Activated B cell treated with CpG ODN at 0.5 μM for 24 hours (primary cell): ENCODE measurements at regions not wholly inside any gene's neighbourhood (a gene's known extent, or its start where the extent isn't known, plus 50 kb on each side); places are given as distances from the start of the nearest gene placed in this dataset.

Experiments
- ATAC-seq: fragments of 200-7000 bp; cut with Tn5 transposase; one replicate; pipeline ENCODE4 v1.10.0; 2021; ENCODE audit warnings: low read depth, mild to moderate bottlenecking, moderate library complexity
- CTCF ChIA-PET: fragments of 350-600 bp; sonication (Branson Sonifier 250); formaldehyde crosslinking; loops from one replicate; lab custom pipeline; 2021; ENCODE audit warnings: antibody characterized with exemption; lab: Charles Lee
- POLR2A ChIA-PET: fragments of 350-600 bp; sonication (Branson Sonifier 250); formaldehyde crosslinking; loops from one replicate; lab custom pipeline; 2021; ENCODE audit warnings: antibody characterized with exemption; lab: Charles Lee
- DNase-seq: peaks from one replicate; pipeline ENCODE4 v3.0.0; 2022
- H3K27ac Mint-ChIP-seq: one replicate; pipeline ENCODE4 v1.8.0; 2020; ENCODE audit warnings: mixed read lengths
- H3K27me3 Mint-ChIP-seq: one replicate; pipeline ENCODE4 v1.8.0; 2021; ENCODE audit warnings: mixed read lengths
- H3K36me3 Mint-ChIP-seq: one replicate; pipeline ENCODE4 v1.8.0; 2021; ENCODE audit warnings: low read depth, mixed read lengths
- H3K4me1 Mint-ChIP-seq: one replicate; pipeline ENCODE4 v1.8.0; 2021; ENCODE audit warnings: mixed read lengths
- H3K4me3 Mint-ChIP-seq: one replicate; pipeline ENCODE4 v1.8.0; 2020; ENCODE audit warnings: mild to moderate bottlenecking, mixed read lengths
- H3K9me3 Mint-ChIP-seq: one replicate; pipeline ENCODE4 v1.8.0; 2020; ENCODE audit warnings: mixed read lengths
- CTCF ChIP-seq: fragments of 200-600 bp; IDR thresholded peaks from one replicate; pipeline ENCODE4 v1.8.0; 2022; ENCODE audit warnings: antibody characterized with exemption, mild to moderate bottlenecking
- intact Hi-C: fragments of 100-400 bp; cut with micrococcal nuclease; formaldehyde crosslinking; loops from one replicate; pipeline ENCODE4 v1.15.1; 2024

DNA sequence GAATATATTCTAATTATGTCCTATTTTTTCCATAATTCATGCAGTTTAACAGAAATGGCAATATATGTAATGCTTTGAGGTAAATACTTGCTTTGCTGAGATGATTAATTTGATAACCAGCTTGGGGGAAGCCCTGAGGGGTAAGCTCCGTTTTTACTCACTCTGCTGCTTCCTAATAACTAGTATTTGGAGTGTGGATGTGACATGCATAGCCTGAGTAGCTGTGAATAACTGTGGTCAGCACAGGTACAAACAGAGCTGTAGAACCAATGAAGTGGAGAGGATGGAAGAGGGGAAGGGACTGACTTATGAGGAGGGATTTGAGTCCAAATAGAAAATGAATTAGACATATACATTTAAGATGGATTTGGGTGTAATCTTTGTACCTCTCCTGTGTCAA, 1495.5 kb upstream of the DDX18 start:
- H3K4me1 Mint-ChIP-seq, result no peaks in the 10 kb centered on the region
- intact Hi-C loops, result no loop called here
- no peak for ATAC-seq
- no peaks in the 10 kb centered on the region for H3K27me3 Mint-ChIP-seq
- ChIA-PET POLR2A (no interaction called here), CTCF (interaction anchor here (0.9 kb wide), 1 partner anchor 26 kb away, joined by 4 read pairs; no protein-coding TSS in a partner anchor)
- no peaks in the 10 kb centered on the region for H3K36me3 Mint-ChIP-seq
- DNase-seq, result no peak
- H3K9me3 Mint-ChIP-seq, result peaks cover 6% of the 10 kb centered on the region
- H3K4me3 Mint-ChIP-seq, result no peak overlapping the region
- TF ChIP-seq CTCF, result no peak
- no peak overlapping the region for H3K27ac Mint-ChIP-seq

DNA sequence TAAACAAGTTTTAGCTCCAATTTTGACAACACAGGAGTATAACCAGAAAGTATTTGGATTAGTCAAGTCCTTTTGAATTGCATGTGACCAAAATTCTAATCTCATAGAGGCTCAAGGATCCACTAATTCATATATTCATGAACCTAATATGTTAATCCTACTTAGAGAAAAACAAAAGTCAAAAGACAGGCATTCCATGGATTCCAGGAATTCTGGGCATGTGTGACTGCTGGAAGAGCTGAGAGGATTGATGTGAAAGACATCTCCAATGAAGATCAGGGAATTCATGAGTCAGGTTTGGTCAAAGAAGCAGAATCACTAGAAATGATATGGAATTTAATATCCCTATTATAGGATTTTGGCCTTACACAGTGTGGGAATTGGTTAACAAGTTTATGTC, 1494.6 kb upstream of the DDX18 start:
- no peaks in the 10 kb centered on the region for H3K36me3 Mint-ChIP-seq
- no peaks in the 10 kb centered on the region for H3K4me1 Mint-ChIP-seq
- no peak overlapping the region for H3K27ac Mint-ChIP-seq
- peaks cover 6% of the 10 kb centered on the region for H3K9me3 Mint-ChIP-seq
- ATAC-seq, result no peak
- intact Hi-C loops, result no loop called here
- ChIA-PET POLR2A (no interaction called here), CTCF (no interaction called here)
- DNase-seq, result no peak
- H3K27me3 Mint-ChIP-seq, result no peaks in the 10 kb centered on the region
- no peak overlapping the region for H3K4me3 Mint-ChIP-seq
- no peak for TF ChIP-seq CTCF

- ATAC-seq (no peak), DNase-seq (no peak)
- Mint-ChIP-seq H3K9me3 (peaks cover 2% of the 10 kb centered on the region), H3K4me1 (no peaks in the 10 kb centered on the region), H3K36me3 (no peaks in the 10 kb centered on the region), H3K27me3 (no peaks in the 10 kb centered on the region), H3K4me3 (no peak overlapping the region), H3K27ac (no peak overlapping the region)
- TF ChIP-seq CTCF, result no peak
- CTCF ChIA-PET, result no interaction called here
- POLR2A ChIA-PET, result no interaction called here
- intact Hi-C loops, result no loop called here
Observed at GRCh38 chr2:116329280-116329679, 1485.2 kb upstream of the DDX18 start.

DNA sequence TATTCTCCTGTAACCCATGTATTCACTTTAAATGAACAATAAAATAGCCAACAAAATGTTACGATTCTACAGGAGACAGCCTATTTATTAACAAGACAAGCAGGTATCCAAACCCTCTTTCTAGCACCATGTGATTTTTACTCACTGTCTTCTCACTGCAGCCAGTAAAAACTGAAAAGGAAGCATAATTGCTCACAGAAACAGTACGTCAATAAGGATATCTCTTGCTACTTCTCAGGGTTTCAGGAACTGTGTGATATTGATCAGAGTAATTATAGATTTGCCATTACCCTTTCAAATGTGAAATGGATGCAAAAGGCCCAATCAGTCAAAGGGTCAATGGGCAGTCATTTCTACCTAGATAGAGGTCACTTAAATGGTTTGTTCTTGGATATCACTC, 1473.8 kb upstream of the DDX18 start:
- ATAC-seq, result no peak

DNA sequence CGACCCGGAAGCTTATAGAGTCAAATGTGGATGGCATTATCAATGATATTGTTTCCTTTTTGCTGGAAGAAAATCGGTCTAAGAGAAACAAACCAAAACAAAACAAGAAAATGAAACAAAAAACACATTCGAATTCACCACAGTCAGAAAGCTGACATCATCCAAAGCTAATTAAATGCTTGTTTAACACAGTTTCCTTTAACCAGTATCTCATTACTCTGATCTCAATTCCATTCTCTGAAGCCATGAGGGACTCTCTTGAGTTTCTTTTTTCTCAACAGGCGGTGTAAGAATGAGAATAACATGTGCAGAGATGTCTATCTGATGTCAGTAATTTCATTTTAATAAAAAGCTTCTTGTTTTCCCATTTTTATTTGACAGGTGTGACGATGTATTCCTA, 1448.3 kb upstream of the DDX18 start:
- POLR2A ChIA-PET, result no interaction called here
- CTCF ChIA-PET, result no interaction called here
- Mint-ChIP-seq H3K36me3 (no peaks in the 10 kb centered on the region), H3K4me3 (no peak overlapping the region), H3K27ac (no peak overlapping the region), H3K4me1 (no peaks in the 10 kb centered on the region), H3K27me3 (no peaks in the 10 kb centered on the region), H3K9me3 (peaks cover 8% of the 10 kb centered on the region)
- intact Hi-C loops, result no loop called here
- no peak for DNase-seq
- TF ChIP-seq CTCF, result no peak
- ATAC-seq, result no peak

More for the DNA sequence above, 1473.8 kb upstream of the DDX18 start:
- Mint-ChIP-seq H3K27ac (no peak overlapping the region), H3K9me3 (no peaks in the 10 kb centered on the region), H3K27me3 (no peaks in the 10 kb centered on the region), H3K4me3 (no peak overlapping the region), H3K36me3 (no peaks in the 10 kb centered on the region), H3K4me1 (no peaks in the 10 kb centered on the region)
- intact Hi-C loops, result no loop called here
- no peak for DNase-seq
- ChIA-PET POLR2A (no interaction called here), CTCF (no interaction called here)
- no peak for TF ChIP-seq CTCF
